Transverse colon (tissue), 4 donors: ENCODE measurements at regions not wholly inside any gene's neighbourhood (a gene's known extent, or its start where the extent isn't known, plus 50 kb on each side); places are given as distances from the start of the nearest gene placed in this dataset.

Experiments used
- DNase-seq: peaks from one replicate; pipeline ENCODE4 v3.0.0-alpha.2; 2019
- H3K27ac ChIP-seq, 4 donors: fragments of 200-600 bp; sonication (generic); 2 replicates each; pipeline ENCODE4 v1.5.1; 2016 to 2018; ENCODE audit warnings: inconsistent platforms in 4 of 4
- H3K27me3 ChIP-seq: fragments of 200-600 bp; sonication (generic); 2 replicates; pipeline ENCODE4 v1.5.1; 2017; ENCODE audit warnings: inconsistent platforms
- H3K36me3 ChIP-seq, 4 donors: fragments of 200-600 bp; sonication (generic); 2 replicates each; pipeline ENCODE4 v1.5.1; 2017 to 2019; ENCODE audit warnings: inconsistent platforms in 4 of 4
- H3K4me1 ChIP-seq, 4 donors: fragments of 200-600 bp; sonication (generic); 2 replicates each; pipeline ENCODE4 v1.5.1; 2017 to 2020; ENCODE audit warnings: inconsistent platforms in 4 of 4
- H3K4me3 ChIP-seq, 4 donors: fragments of 200-600 bp; sonication (generic); 1 replicate in 1 of 4; 2 replicates in 3 of 4; pipeline versions ENCODE4 v1.5.1 to v1.6.1; 2017 to 2019; ENCODE audit warnings: inconsistent platforms in 4 of 4
- H3K9me3 ChIP-seq, 2 donors: fragments of 200-600 bp; sonication (generic); 2 replicates each; pipeline ENCODE4 v1.5.1; 2017 to 2019; ENCODE audit warnings: inconsistent platforms in 2 of 2
- EP300 ChIP-seq: sonication (generic); formaldehyde crosslinking; IDR thresholded peaks from one replicate; pipeline ENCODE4 v1.6.1; 2017; ENCODE audit warnings: antibody characterized with exemption, low read depth
- POLR2A ChIP-seq: fragments of 450-650 bp; IDR thresholded peaks from one replicate; pipeline ENCODE4 v1.6.1; 2016; ENCODE audit warnings: antibody characterized with exemption, mild to moderate bottlenecking, moderate library complexity
- POLR2AphosphoS5 ChIP-seq, 3 donors: sonication (generic); formaldehyde crosslinking; IDR thresholded peaks; one replicate each; pipeline ENCODE4 v1.6.1; 2016; ENCODE audit warnings: antibody characterized with exemption in 3 of 3
- WGBS, 2 donors: methylation state at CpG; one replicate each; pipeline ENCODE4 v1.1.5; 2018; ENCODE audit warnings: low coverage in 1 of 2; 5-methylcytosine and 5-hydroxymethylcytosine counted together
- in situ Hi-C, 4 donors: fragments of 200-750 bp; cut with MboI; loops; one replicate each; pipeline versions ENCODE4 v1.15.0 to v1.15.1; 2017; ENCODE audit warnings: low sequenced_read_pairs in 3 of 4, low pct_ligation_motif_present in 1 of 4, low pct_unique_long_range_greater_than_20kb in 1 of 4
- intact Hi-C: fragments of 100-400 bp; cut with DNase I; formaldehyde crosslinking; loops from one replicate; pipeline ENCODE4 v1.15.1; 2023; ENCODE audit warnings: low total_unique reads
- TF ChIP-seq, protein P1 (sequence below), 5 experiments: fragments of 200-600 bp in 3 of 5; fragments of 450-650 bp in 2 of 5; sonication (generic) in 3 of 5; IDR thresholded peaks; 1 replicate in 2 of 5; 2 replicates in 3 of 5; pipeline ENCODE4 v1.5.1; 2016 to 2017; ENCODE audit warnings: antibody characterized with exemption in 5 of 5, inconsistent platforms in 3 of 5, mild to moderate bottlenecking in 2 of 5, moderate library complexity in 1 of 5

DNA sequence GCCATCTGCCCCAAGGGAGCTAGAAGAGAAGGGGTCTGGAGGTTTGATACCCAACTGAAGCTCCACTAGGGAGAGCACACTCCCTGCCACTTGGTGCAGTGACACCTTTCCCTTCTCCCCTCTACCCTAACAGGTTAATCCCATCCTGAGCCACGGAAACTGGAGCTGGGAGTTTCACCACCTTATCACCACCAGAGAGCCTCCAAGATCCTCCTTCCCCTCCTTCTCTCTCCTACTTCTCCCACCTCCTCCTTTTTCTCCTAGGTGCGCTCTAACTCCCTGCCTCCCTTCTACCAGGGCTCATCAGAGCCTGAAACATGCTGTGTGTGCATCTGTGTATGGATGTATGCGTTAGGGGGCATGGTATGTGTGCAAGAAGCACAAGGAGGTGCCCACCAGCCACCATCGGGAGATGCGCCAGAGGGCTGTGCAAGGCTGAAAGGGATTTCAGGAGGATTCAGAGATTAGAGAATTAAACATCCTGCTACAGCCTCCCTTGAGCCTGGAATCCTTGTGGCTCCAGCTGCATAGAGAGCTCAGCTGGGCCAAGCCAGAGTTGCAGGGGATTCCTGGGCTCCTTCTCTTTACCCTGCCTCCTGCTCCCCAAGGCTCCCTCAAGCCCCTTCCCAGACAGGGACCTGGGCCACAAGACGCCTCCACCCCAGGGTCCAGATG, 89.8 kb downstream of the PCDH1 start:
- H3K27ac ChIP-seq = no peak overlapping the region
- H3K9me3 ChIP-seq = no peaks in the 10 kb centered on the region
- in situ Hi-C loops = no loop called here
- WGBS, 2 donors = 75 to 82% methylated on average over 4 to 6 of the region's 6 CpGs
- TF ChIP-seq POLR2A (no peak), POLR2AphosphoS5 (IDR thresholded peaks at IDR 0.05) (no peak), EP300 (no peak)
- TF ChIP-seq, protein P1, sequence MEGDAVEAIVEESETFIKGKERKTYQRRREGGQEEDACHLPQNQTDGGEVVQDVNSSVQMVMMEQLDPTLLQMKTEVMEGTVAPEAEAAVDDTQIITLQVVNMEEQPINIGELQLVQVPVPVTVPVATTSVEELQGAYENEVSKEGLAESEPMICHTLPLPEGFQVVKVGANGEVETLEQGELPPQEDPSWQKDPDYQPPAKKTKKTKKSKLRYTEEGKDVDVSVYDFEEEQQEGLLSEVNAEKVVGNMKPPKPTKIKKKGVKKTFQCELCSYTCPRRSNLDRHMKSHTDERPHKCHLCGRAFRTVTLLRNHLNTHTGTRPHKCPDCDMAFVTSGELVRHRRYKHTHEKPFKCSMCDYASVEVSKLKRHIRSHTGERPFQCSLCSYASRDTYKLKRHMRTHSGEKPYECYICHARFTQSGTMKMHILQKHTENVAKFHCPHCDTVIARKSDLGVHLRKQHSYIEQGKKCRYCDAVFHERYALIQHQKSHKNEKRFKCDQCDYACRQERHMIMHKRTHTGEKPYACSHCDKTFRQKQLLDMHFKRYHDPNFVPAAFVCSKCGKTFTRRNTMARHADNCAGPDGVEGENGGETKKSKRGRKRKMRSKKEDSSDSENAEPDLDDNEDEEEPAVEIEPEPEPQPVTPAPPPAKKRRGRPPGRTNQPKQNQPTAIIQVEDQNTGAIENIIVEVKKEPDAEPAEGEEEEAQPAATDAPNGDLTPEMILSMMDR (IDR thresholded peaks at IDR 0.05) = no peak
- H3K27me3 ChIP-seq = no peaks in the 10 kb centered on the region
- no peaks in the 10 kb centered on the region for H3K4me1 ChIP-seq
- DNase-seq = no peak
- intact Hi-C loops = no loop called here
- no peaks in the 10 kb centered on the region for H3K36me3 ChIP-seq
- H3K4me3 ChIP-seq = no peak overlapping the region

DNA sequence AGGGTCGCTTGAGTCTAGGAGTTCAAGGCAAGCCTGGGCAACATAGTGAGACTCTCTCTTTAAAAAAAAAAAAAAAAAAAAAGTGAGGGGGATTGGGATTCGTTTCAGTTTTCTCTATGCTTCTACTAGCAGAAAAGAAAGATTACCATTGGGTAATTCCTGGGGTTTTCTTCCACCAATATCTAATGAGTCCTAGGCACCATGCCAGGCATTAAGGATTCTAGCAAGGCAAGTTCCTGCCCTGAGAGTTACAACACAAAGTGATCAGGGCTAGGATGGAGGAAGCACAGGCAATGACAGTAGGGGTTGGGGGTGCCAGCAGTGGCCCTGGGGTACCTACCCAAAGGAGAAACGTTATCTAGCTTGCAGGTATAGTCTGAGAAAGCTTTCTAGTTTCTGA, 90.8 kb downstream of the PCDH1 start:
- TF ChIP-seq POLR2AphosphoS5 (IDR thresholded peaks at IDR 0.05) (no peak), EP300 (no peak), POLR2A (no peak)
- TF ChIP-seq, protein P1 (IDR thresholded peaks at IDR 0.05) = no peak
- WGBS, 2 donors = 35 to 62% methylated on average over 2 to 3 of the region's 3 CpGs
- Histone ChIP-seq H3K9me3 (no peaks in the 10 kb centered on the region), H3K27ac (no peak overlapping the region), H3K4me1 (no peaks in the 10 kb centered on the region), H3K4me3 (no peak overlapping the region), H3K36me3 (no peaks in the 10 kb centered on the region), H3K27me3 (no peaks in the 10 kb centered on the region)
- intact Hi-C loops (no loop called here), in situ Hi-C loops (no loop called here)
- no peak for DNase-seq

DNA sequence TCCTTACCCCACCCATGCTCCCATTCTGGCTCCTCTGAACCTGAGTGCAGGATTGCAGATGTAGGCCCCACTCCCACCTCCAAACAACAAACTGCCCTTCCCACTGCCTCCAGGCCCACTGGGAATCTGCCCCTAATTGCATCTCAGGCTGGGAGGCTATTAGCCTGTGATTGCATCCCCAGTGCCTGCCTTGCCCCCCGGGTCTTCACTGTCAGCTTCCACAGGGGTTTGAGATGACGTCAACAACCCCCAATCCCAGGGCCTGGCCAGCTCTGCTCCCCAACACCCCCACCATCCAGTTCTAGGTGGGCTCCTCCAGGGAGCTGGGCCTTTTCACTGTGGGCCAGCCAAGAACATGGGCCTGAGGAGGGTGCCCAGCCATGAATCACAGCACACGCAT, 91.5 kb downstream of the PCDH1 start:
- Histone ChIP-seq H3K9me3 (no peaks in the 10 kb centered on the region), H3K4me1 (no peaks in the 10 kb centered on the region), H3K27ac (no peak overlapping the region), H3K4me3 (no peak overlapping the region), H3K36me3 (no peaks in the 10 kb centered on the region), H3K27me3 (no peaks in the 10 kb centered on the region)
- 94% methylated on average over 3 of the region's 3 CpGs; no CpG with 5 or more reads in 1 of the 2 donors for WGBS, 2 donors
- intact Hi-C loops = no loop called here
- TF ChIP-seq EP300 = no peak
- no peak for TF ChIP-seq POLR2AphosphoS5 (IDR thresholded peaks at IDR 0.05)
- TF ChIP-seq POLR2A = no peak
- TF ChIP-seq, protein P1 (IDR thresholded peaks at IDR 0.05) = no peak
- in situ Hi-C loops = no loop called here
- no peak for DNase-seq

DNA sequence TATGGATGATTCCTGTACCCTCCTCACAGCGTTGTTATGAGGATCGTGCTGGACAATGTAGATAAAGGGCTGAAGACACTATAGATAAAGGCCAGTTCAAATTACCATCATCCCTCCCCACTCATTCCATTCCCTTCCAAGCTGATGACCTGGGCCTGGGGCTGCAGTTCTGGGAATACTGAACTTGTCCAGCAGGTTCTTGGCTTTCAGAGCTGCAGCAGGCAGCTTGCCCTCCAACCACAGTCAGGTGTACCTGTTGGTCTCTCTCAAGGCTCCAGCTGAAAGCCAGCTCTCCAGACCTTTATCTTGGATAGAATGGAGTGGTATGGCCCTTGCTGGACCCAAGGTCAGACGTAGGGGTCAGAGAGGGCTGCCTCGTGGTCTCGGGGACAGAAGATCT, 92.5 kb downstream of the PCDH1 start:
- H3K27ac ChIP-seq = no peak overlapping the region
- no peaks in the 10 kb centered on the region for H3K4me1 ChIP-seq
- DNase-seq = no peak
- H3K4me3 ChIP-seq = no peak overlapping the region
- intact Hi-C loops (no loop called here), in situ Hi-C loops (no loop called here)
- TF ChIP-seq POLR2A (no peak), POLR2AphosphoS5 (IDR thresholded peaks at IDR 0.05) (no peak), EP300 (no peak)
- TF ChIP-seq, protein P1 (IDR thresholded peaks at IDR 0.05) = no peak
- H3K9me3 ChIP-seq = no peaks in the 10 kb centered on the region
- H3K27me3 ChIP-seq = no peaks in the 10 kb centered on the region
- WGBS, 2 donors = 88% methylated on average over 5 of the region's 5 CpGs; no CpG with 5 or more reads in 1 of the 2 donors
- H3K36me3 ChIP-seq = no peaks in the 10 kb centered on the region
